Left renal pelvis (tissue), 4 donors: ENCODE measurements at regions not wholly inside any gene's neighbourhood (a gene's known extent, or its start where the extent isn't known, plus 50 kb on each side); places are given as distances from the start of the nearest gene placed in this dataset.
"Not testable (repeated sequence)": the region's sequence is repeated elsewhere in the genome, so short reads cannot be mapped to it uniquely, and the experiment has no call there.

Source experiments
- DNase-seq, 4 donors: peaks; one replicate each; pipeline ENCODE4 v3.0.0-alpha.2; 2013; ENCODE audit warnings: low read depth in 4 of 4, low spot score in 3 of 4

- no peak for DNase-seq
These were observed 98.4 kb upstream of the FRMD4A start for GRCh38 chr10:14429043-14429700.

- DNase-seq = no peak
These were observed 94.3 kb upstream of the FRMD4A start for GRCh38 chr10:14425034-14425433.

GRCh38 chr10:14423111-14423744 lies 92.5 kb upstream of the FRMD4A start:
- DNase-seq = no peak

- no peak for DNase-seq
These were observed 91.7 kb upstream of the FRMD4A start for GRCh38 chr10:14422431-14422830.

GRCh38 chr10:14421941-14422340 lies 91.2 kb upstream of the FRMD4A start:
- no peak for DNase-seq

GRCh38 chr10:14417336-14417735 lies 86.6 kb upstream of the FRMD4A start:
- not testable (repeated sequence) for DNase-seq

- DNase-seq = no peak
These were observed 85.6 kb upstream of the FRMD4A start for GRCh38 chr10:14416308-14416700.

GRCh38 chr10:14415676-14416307 lies 85.1 kb upstream of the FRMD4A start:
- no peak for DNase-seq

- no peak for DNase-seq
These were observed 84.2 kb upstream of the FRMD4A start for GRCh38 chr10:14414901-14415300.

GRCh38 chr10:14413523-14413922 lies 82.8 kb upstream of the FRMD4A start:
- DNase-seq = peak in 1 of 4 donors; percentile 7

GRCh38 chr10:14412624-14413023 lies 81.9 kb upstream of the FRMD4A start:
- no peak for DNase-seq

GRCh38 chr10:14409856-14410458 lies 79.2 kb upstream of the FRMD4A start:
- DNase-seq = no peak

- no peak for DNase-seq
These were observed 78.5 kb upstream of the FRMD4A start for GRCh38 chr10:14409247-14409646.

GRCh38 chr10:14408139-14408538 lies 77.4 kb upstream of the FRMD4A start:
- no peak for DNase-seq

- DNase-seq = no peak
These were observed 76.8 kb upstream of the FRMD4A start for GRCh38 chr10:14407567-14407966.

GRCh38 chr10:14405076-14406065 lies 74.6 kb upstream of the FRMD4A start:
- DNase-seq = no peak

GRCh38 chr10:14403881-14404623 lies 73.3 kb upstream of the FRMD4A start:
- DNase-seq = no peak

GRCh38 chr10:14403359-14403758 lies 72.6 kb upstream of the FRMD4A start:
- DNase-seq = no peak

GRCh38 chr10:14399641-14400040 lies 68.9 kb upstream of the FRMD4A start:
- DNase-seq = no peak

- DNase-seq = no peak
These were observed 66.3 kb upstream of the FRMD4A start for GRCh38 chr10:14397066-14397465.
